GM21786 (cell line): ENCODE measurements at regions not wholly inside any gene's neighbourhood (a gene's known extent, or its start where the extent isn't known, plus 50 kb on each side); places are given as distances from the start of the nearest gene placed in this dataset.

Source experiments
- ATAC-seq: cut with Tn5 transposase; IDR thresholded peaks from one replicate; pipeline ENCODE4 v1.9.1; 2021; ENCODE audit not compliant: unreplicated experiment

- ATAC-seq: no peak
These were observed 54.7 kb upstream of the ANXA10 start for GRCh38 chr4:168037676-168038075.

GRCh38 chr4:168039593-168039992, 52.7 kb upstream of the ANXA10 start:
- no peak for ATAC-seq
